ENCODE measurements at regions not wholly inside any gene's neighbourhood (a gene's known extent, or its start where the extent isn't known, plus 50 kb on each side); places are given as distances from the start of the nearest gene placed in this dataset.

- TF ChIP-seq, protein P1, sequence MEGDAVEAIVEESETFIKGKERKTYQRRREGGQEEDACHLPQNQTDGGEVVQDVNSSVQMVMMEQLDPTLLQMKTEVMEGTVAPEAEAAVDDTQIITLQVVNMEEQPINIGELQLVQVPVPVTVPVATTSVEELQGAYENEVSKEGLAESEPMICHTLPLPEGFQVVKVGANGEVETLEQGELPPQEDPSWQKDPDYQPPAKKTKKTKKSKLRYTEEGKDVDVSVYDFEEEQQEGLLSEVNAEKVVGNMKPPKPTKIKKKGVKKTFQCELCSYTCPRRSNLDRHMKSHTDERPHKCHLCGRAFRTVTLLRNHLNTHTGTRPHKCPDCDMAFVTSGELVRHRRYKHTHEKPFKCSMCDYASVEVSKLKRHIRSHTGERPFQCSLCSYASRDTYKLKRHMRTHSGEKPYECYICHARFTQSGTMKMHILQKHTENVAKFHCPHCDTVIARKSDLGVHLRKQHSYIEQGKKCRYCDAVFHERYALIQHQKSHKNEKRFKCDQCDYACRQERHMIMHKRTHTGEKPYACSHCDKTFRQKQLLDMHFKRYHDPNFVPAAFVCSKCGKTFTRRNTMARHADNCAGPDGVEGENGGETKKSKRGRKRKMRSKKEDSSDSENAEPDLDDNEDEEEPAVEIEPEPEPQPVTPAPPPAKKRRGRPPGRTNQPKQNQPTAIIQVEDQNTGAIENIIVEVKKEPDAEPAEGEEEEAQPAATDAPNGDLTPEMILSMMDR (IDR thresholded peaks at IDR 0.05), result no peak
- no peak for TF ChIP-seq MAX (CRISPR knock-in tag; IDR thresholded peaks at IDR 0.05)
- TF ChIP-seq ZNF121 (CRISPR knock-in tag; IDR thresholded peaks at IDR 0.05), result no peak
- TF ChIP-seq, protein P2, sequence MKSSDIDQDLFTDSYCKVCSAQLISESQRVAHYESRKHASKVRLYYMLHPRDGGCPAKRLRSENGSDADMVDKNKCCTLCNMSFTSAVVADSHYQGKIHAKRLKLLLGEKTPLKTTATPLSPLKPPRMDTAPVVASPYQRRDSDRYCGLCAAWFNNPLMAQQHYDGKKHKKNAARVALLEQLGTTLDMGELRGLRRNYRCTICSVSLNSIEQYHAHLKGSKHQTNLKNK (CRISPR knock-in tag; IDR thresholded peaks at IDR 0.05), result peak; percentile 80; the same call in 1 of the 2 replicates
- no peak for TF ChIP-seq ZBTB21 (CRISPR knock-in tag; IDR thresholded peaks at IDR 0.05; ENCODE audit: borderline replicate concordance)
Observed at GRCh38 chr19:29367791-29368222, 154.9 kb upstream of the UQCRFS1 start.

Measured in WTC11 (cell line).